ENCODE measurements at regions not wholly inside any gene's neighbourhood (a gene's known extent, or its start where the extent isn't known, plus 50 kb on each side); places are given as distances from the start of the nearest gene placed in this dataset.

DNA sequence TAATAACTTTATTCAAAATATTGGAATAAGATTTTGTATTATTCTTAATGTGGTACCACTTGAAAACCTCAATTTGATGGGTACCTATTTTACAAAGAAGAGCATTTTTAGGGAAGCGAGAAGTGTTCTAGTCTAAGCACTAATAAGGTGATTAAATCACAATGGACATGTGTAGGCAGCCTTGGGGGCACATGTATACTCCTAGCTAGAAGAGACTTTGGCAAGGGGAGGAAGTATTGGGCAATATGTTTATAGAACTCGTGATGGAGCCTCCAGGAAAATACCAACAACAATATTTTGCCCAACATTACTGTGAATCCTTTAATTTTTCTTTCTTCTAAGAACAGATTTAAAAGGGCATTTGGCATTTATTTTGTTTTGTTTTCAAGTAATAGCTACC is 280.3 kb downstream of the ADAMTS20 start:
- TF ChIP-seq, protein P1, sequence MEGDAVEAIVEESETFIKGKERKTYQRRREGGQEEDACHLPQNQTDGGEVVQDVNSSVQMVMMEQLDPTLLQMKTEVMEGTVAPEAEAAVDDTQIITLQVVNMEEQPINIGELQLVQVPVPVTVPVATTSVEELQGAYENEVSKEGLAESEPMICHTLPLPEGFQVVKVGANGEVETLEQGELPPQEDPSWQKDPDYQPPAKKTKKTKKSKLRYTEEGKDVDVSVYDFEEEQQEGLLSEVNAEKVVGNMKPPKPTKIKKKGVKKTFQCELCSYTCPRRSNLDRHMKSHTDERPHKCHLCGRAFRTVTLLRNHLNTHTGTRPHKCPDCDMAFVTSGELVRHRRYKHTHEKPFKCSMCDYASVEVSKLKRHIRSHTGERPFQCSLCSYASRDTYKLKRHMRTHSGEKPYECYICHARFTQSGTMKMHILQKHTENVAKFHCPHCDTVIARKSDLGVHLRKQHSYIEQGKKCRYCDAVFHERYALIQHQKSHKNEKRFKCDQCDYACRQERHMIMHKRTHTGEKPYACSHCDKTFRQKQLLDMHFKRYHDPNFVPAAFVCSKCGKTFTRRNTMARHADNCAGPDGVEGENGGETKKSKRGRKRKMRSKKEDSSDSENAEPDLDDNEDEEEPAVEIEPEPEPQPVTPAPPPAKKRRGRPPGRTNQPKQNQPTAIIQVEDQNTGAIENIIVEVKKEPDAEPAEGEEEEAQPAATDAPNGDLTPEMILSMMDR (IDR thresholded peaks at IDR 0.05; ENCODE audit: low read depth, low read length, missing input control) = no peak
- TF ChIP-seq, protein P2, sequence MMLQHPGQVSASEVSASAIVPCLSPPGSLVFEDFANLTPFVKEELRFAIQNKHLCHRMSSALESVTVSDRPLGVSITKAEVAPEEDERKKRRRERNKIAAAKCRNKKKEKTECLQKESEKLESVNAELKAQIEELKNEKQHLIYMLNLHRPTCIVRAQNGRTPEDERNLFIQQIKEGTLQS (IDR thresholded peaks at IDR 0.05) = no peak
- no peak for TF ChIP-seq YY1 (IDR thresholded peaks at IDR 0.05)
- TF ChIP-seq EGR1 (IDR thresholded peaks at IDR 0.05; ENCODE audit: low read depth in 2 of 2) = no peak
- no peak for TF ChIP-seq TAF1 (conservative IDR thresholded peaks at IDR 0.05)
- no peak for TF ChIP-seq SP1 (IDR thresholded peaks at IDR 0.05)
- no peak for TF ChIP-seq JUND (IDR thresholded peaks at IDR 0.05)
- TF ChIP-seq, protein P3, sequence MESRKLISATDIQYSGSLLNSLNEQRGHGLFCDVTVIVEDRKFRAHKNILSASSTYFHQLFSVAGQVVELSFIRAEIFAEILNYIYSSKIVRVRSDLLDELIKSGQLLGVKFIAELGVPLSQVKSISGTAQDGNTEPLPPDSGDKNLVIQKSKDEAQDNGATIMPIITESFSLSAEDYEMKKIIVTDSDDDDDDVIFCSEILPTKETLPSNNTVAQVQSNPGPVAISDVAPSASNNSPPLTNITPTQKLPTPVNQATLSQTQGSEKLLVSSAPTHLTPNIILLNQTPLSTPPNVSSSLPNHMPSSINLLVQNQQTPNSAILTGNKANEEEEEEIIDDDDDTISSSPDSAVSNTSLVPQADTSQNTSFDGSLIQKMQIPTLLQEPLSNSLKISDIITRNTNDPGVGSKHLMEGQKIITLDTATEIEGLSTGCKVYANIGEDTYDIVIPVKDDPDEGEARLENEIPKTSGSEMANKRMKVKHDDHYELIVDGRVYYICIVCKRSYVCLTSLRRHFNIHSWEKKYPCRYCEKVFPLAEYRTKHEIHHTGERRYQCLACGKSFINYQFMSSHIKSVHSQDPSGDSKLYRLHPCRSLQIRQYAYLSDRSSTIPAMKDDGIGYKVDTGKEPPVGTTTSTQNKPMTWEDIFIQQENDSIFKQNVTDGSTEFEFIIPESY (IDR thresholded peaks at IDR 0.05) = no peak
- TF ChIP-seq, protein P4, sequence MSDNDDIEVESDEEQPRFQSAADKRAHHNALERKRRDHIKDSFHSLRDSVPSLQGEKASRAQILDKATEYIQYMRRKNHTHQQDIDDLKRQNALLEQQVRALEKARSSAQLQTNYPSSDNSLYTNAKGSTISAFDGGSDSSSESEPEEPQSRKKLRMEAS (IDR thresholded peaks at IDR 0.05) = no peak
- TF ChIP-seq, protein P5, sequence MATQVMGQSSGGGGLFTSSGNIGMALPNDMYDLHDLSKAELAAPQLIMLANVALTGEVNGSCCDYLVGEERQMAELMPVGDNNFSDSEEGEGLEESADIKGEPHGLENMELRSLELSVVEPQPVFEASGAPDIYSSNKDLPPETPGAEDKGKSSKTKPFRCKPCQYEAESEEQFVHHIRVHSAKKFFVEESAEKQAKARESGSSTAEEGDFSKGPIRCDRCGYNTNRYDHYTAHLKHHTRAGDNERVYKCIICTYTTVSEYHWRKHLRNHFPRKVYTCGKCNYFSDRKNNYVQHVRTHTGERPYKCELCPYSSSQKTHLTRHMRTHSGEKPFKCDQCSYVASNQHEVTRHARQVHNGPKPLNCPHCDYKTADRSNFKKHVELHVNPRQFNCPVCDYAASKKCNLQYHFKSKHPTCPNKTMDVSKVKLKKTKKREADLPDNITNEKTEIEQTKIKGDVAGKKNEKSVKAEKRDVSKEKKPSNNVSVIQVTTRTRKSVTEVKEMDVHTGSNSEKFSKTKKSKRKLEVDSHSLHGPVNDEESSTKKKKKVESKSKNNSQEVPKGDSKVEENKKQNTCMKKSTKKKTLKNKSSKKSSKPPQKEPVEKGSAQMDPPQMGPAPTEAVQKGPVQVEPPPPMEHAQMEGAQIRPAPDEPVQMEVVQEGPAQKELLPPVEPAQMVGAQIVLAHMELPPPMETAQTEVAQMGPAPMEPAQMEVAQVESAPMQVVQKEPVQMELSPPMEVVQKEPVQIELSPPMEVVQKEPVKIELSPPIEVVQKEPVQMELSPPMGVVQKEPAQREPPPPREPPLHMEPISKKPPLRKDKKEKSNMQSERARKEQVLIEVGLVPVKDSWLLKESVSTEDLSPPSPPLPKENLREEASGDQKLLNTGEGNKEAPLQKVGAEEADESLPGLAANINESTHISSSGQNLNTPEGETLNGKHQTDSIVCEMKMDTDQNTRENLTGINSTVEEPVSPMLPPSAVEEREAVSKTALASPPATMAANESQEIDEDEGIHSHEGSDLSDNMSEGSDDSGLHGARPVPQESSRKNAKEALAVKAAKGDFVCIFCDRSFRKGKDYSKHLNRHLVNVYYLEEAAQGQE (IDR thresholded peaks at IDR 0.05) = no peak
- TF ChIP-seq GABPA (IDR thresholded peaks at IDR 0.05 in 1 of 2, conservative IDR thresholded peaks at IDR 0.05 in 1 of 2) = no peak
- no peak for TF ChIP-seq RAD21 (IDR thresholded peaks at IDR 0.05)

Data from liver (tissue), 3 donors.